GM12892 (cell line): ENCODE measurements at regions not wholly inside any gene's neighbourhood (a gene's known extent, or its start where the extent isn't known, plus 50 kb on each side); places are given as distances from the start of the nearest gene placed in this dataset.

Experiments used
- POLR2A ChIP-seq: IDR thresholded peaks from 2 replicates; pipeline ENCODE4 v1.6.1; 2011; ENCODE audit warnings: low read depth, low read length, control low read depth
- POLR2AphosphoS5 ChIP-seq: IDR thresholded peaks from 2 replicates; pipeline ENCODE4 v1.6.1; 2011; ENCODE audit warnings: low read depth, low read length, control low read depth

GRCh38 chr17:15087946-15088345 is 177.2 kb downstream of the PMP22 start:
- TF ChIP-seq POLR2AphosphoS5: no peak
- no peak for TF ChIP-seq POLR2A
